ENCODE measurements at regions not wholly inside any gene's neighbourhood (a gene's known extent, or its start where the extent isn't known, plus 50 kb on each side); places are given as distances from the start of the nearest gene placed in this dataset.

GRCh38 chr4:123236606-123237005, 160.0 kb upstream of the SPRY1 start:
- TF ChIP-seq CTCF (IDR thresholded peaks at IDR 0.05; ENCODE audit: low read depth, low read length) (no peak), EZH2phosphoT487 (IDR thresholded peaks at IDR 0.05; ENCODE audit: low read depth) (no peak)
